PC-9 (cell line): ENCODE measurements at regions not wholly inside any gene's neighbourhood (a gene's known extent, or its start where the extent isn't known, plus 50 kb on each side); places are given as distances from the start of the nearest gene placed in this dataset.

Source experiments
- EZH2 ChIP-seq: fragments of 200-600 bp; sonication (generic); IDR thresholded peaks from 2 replicates; pipeline ENCODE4 v1.8.0; 2017; ENCODE audit warnings: antibody characterized with exemption, low read depth
- TF ChIP-seq, protein P1 (sequence below): fragments of 200-600 bp; sonication (generic); conservative IDR thresholded peaks from 2 replicates; pipeline ENCODE4 v1.6.1; 2017; ENCODE audit warnings: mixed run types, antibody characterized with exemption, mild to moderate bottlenecking, moderate library complexity

GRCh38 chr10:131785121-131785460, 115.7 kb upstream of the PPP2R2D start:
- TF ChIP-seq, protein P1, sequence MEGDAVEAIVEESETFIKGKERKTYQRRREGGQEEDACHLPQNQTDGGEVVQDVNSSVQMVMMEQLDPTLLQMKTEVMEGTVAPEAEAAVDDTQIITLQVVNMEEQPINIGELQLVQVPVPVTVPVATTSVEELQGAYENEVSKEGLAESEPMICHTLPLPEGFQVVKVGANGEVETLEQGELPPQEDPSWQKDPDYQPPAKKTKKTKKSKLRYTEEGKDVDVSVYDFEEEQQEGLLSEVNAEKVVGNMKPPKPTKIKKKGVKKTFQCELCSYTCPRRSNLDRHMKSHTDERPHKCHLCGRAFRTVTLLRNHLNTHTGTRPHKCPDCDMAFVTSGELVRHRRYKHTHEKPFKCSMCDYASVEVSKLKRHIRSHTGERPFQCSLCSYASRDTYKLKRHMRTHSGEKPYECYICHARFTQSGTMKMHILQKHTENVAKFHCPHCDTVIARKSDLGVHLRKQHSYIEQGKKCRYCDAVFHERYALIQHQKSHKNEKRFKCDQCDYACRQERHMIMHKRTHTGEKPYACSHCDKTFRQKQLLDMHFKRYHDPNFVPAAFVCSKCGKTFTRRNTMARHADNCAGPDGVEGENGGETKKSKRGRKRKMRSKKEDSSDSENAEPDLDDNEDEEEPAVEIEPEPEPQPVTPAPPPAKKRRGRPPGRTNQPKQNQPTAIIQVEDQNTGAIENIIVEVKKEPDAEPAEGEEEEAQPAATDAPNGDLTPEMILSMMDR, result no peak
- no peak for TF ChIP-seq EZH2
